Sigmoid colon (tissue), 4 donors: ENCODE measurements at regions not wholly inside any gene's neighbourhood (a gene's known extent, or its start where the extent isn't known, plus 50 kb on each side); places are given as distances from the start of the nearest gene placed in this dataset.

Source experiments
- EP300 ChIP-seq, 4 donors: sonication (generic); formaldehyde crosslinking; IDR thresholded peaks; one replicate each; pipeline ENCODE4 v1.6.1; 2017; ENCODE audit warnings: antibody characterized with exemption in 4 of 4
- POLR2A ChIP-seq, 2 donors: fragments of 450-650 bp; IDR thresholded peaks; one replicate each; pipeline ENCODE4 v1.6.1; 2016; ENCODE audit warnings: antibody characterized with exemption in 2 of 2, mild to moderate bottlenecking in 2 of 2, moderate library complexity in 2 of 2
- POLR2AphosphoS5 ChIP-seq, 4 donors: sonication (generic); formaldehyde crosslinking; IDR thresholded peaks; one replicate each; pipeline ENCODE4 v1.6.1; 2017; ENCODE audit warnings: antibody characterized with exemption in 4 of 4
- TF ChIP-seq, protein P1 (sequence below), 4 experiments: fragments of 450-650 bp in 3 of 4; fragments of 200-600 bp in 1 of 4; IDR thresholded peaks; one replicate each; pipeline ENCODE4 v1.5.1; 2016 to 2019; ENCODE audit warnings: antibody characterized with exemption in 4 of 4, mild to moderate bottlenecking in 3 of 4, moderate library complexity in 2 of 4

DNA sequence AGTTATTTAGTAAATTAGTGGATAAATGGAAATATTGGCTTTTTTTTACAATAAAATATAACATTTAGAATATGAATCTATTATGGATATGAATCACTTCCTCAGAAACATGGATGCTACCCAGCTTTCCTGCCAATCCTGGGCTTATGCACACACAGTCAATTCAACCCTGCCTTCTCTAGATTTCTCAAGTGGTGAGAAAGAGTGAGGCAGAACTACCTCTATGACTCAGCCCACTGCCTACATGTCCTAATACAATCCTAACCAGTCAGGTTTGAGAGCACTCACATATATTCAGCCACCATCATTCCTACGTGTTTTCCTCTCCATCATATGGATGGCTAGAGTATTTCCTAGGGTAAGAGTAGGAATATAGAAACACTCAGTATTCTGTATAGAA lies 91.1 kb upstream of the ANKRD50 start:
- no peak for TF ChIP-seq POLR2A (IDR thresholded peaks at IDR 0.05)
- TF ChIP-seq, protein P1, sequence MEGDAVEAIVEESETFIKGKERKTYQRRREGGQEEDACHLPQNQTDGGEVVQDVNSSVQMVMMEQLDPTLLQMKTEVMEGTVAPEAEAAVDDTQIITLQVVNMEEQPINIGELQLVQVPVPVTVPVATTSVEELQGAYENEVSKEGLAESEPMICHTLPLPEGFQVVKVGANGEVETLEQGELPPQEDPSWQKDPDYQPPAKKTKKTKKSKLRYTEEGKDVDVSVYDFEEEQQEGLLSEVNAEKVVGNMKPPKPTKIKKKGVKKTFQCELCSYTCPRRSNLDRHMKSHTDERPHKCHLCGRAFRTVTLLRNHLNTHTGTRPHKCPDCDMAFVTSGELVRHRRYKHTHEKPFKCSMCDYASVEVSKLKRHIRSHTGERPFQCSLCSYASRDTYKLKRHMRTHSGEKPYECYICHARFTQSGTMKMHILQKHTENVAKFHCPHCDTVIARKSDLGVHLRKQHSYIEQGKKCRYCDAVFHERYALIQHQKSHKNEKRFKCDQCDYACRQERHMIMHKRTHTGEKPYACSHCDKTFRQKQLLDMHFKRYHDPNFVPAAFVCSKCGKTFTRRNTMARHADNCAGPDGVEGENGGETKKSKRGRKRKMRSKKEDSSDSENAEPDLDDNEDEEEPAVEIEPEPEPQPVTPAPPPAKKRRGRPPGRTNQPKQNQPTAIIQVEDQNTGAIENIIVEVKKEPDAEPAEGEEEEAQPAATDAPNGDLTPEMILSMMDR (IDR thresholded peaks at IDR 0.05), result no peak
- TF ChIP-seq POLR2AphosphoS5 (IDR thresholded peaks at IDR 0.05), result no peak
- TF ChIP-seq EP300 (IDR thresholded peaks at IDR 0.05), result no peak
